Trophoblast cell (in vitro differentiated cells and primary cell): ENCODE measurements at regions not wholly inside any gene's neighbourhood (a gene's known extent, or its start where the extent isn't known, plus 50 kb on each side); places are given as distances from the start of the nearest gene placed in this dataset.
"Not testable (repeated sequence)": the region's sequence is repeated elsewhere in the genome, so short reads cannot be mapped to it uniquely, and the experiment has no call there.

Source experiments
- DNase-seq, 2 donors: peaks; one replicate each; pipeline ENCODE4 v3.0.0-alpha.2; 2016
- H2AFZ ChIP-seq: 2 replicates; pipeline ENCODE4 v1.6.1; 2013; ENCODE audit warnings: low read length, moderate library complexity, mild to moderate bottlenecking; ENCODE audit not compliant: insufficient read depth, poor library complexity
- H2AK5ac ChIP-seq: 2 replicates; pipeline ENCODE4 v1.6.1; 2013; ENCODE audit warnings: mild to moderate bottlenecking, low read length
- H2BK120ac ChIP-seq: 2 replicates; pipeline ENCODE4 v1.6.1; 2013; ENCODE audit warnings: low read length, mild to moderate bottlenecking, moderate library complexity; ENCODE audit not compliant: insufficient read depth, poor library complexity
- H2BK12ac ChIP-seq: 2 replicates; pipeline ENCODE4 v1.6.1; 2013; ENCODE audit warnings: mild to moderate bottlenecking, low read length, moderate library complexity
- H2BK5ac ChIP-seq: 2 replicates; pipeline ENCODE4 v1.6.1; 2013; ENCODE audit warnings: low read length, low read depth, moderate library complexity, mild to moderate bottlenecking; ENCODE audit not compliant: poor library complexity
- H3K14ac ChIP-seq: 2 replicates; pipeline ENCODE4 v1.6.1; 2013; ENCODE audit warnings: mild to moderate bottlenecking, low read length
- H3K18ac ChIP-seq: 2 replicates; pipeline ENCODE4 v1.6.1; 2013; ENCODE audit warnings: mild to moderate bottlenecking, low read length
- H3K23ac ChIP-seq: 2 replicates; pipeline ENCODE4 v1.6.1; 2013; ENCODE audit warnings: low read length
- H3K27ac ChIP-seq: 2 replicates; pipeline ENCODE4 v1.5.1; 2013; ENCODE audit warnings: low read depth, mild to moderate bottlenecking, inconsistent platforms, low read length, moderate library complexity
- H3K27me3 ChIP-seq: 2 replicates; pipeline ENCODE4 v1.6.1; 2013; ENCODE audit warnings: inconsistent platforms, mild to moderate bottlenecking, low read length, moderate library complexity; ENCODE audit not compliant: insufficient read depth
- H3K36me3 ChIP-seq, 2 experiments: 1 replicate in 1 of 2; 2 replicates in 1 of 2; pipeline ENCODE4 v1.6.1; 2013; ENCODE audit warnings: low read length in 2 of 2, mild to moderate bottlenecking in 2 of 2, moderate library complexity in 1 of 2; ENCODE audit not compliant: insufficient read depth in 2 of 2, control insufficient read depth in 1 of 2
- H3K4ac ChIP-seq: 2 replicates; pipeline ENCODE4 v1.6.1; 2013; ENCODE audit warnings: low read depth, mild to moderate bottlenecking, low read length, moderate library complexity
- H3K4me1 ChIP-seq, 2 experiments: 1 replicate in 1 of 2; 2 replicates in 1 of 2; pipeline ENCODE4 v1.6.1; 2013; ENCODE audit warnings: low read length in 2 of 2, mild to moderate bottlenecking in 2 of 2, moderate library complexity in 1 of 2; ENCODE audit not compliant: insufficient read depth in 2 of 2, control insufficient read depth in 1 of 2
- H3K4me2 ChIP-seq: 2 replicates; pipeline ENCODE4 v1.6.1; 2013; ENCODE audit warnings: inconsistent platforms, mild to moderate bottlenecking, low read length, moderate library complexity
- H3K4me3 ChIP-seq: 2 replicates; pipeline ENCODE4 v1.5.1; 2013; ENCODE audit warnings: mild to moderate bottlenecking, low read depth, low read length, inconsistent platforms
- H3K79me1 ChIP-seq: one replicate; pipeline ENCODE4 v1.6.1; 2013; ENCODE audit warnings: low read length
- H3K79me2 ChIP-seq: 2 replicates; pipeline ENCODE4 v1.6.1; 2013; ENCODE audit warnings: low read length, mild to moderate bottlenecking; ENCODE audit not compliant: control insufficient read depth, insufficient read depth, poor library complexity
- H3K9ac ChIP-seq: 2 replicates; pipeline ENCODE4 v1.6.1; 2013; ENCODE audit warnings: mild to moderate bottlenecking, low read length
- H3K9me3 ChIP-seq: 2 replicates; pipeline ENCODE4 v1.6.1; 2013; ENCODE audit warnings: low read depth, mild to moderate bottlenecking, control low read depth, inconsistent platforms, low read length; ENCODE audit not compliant: insufficient read depth
- H4K12ac ChIP-seq: 2 replicates; pipeline ENCODE4 v1.6.1; 2013; ENCODE audit warnings: low read depth, mild to moderate bottlenecking, low read length, moderate library complexity
- H4K8ac ChIP-seq: 2 replicates; pipeline ENCODE4 v1.6.1; 2013; ENCODE audit warnings: low read depth, mild to moderate bottlenecking, low read length, moderate library complexity
- H4K91ac ChIP-seq: one replicate; pipeline ENCODE4 v1.6.1; 2013; ENCODE audit warnings: low read depth, mild to moderate bottlenecking, low read length, moderate library complexity
- WGBS: extraction: QIAGEN DNeasy Blood & Tissue Kit; methylation state at CpG from one replicate; pipeline ENCODE4 v1.1.7; 2013; ENCODE audit warnings: missing lambda C conversion rate; ENCODE audit not compliant: insufficient read length, insufficient coverage; ENCODE audit errors: extremely low coverage; 5-methylcytosine and 5-hydroxymethylcytosine counted together

DNA sequence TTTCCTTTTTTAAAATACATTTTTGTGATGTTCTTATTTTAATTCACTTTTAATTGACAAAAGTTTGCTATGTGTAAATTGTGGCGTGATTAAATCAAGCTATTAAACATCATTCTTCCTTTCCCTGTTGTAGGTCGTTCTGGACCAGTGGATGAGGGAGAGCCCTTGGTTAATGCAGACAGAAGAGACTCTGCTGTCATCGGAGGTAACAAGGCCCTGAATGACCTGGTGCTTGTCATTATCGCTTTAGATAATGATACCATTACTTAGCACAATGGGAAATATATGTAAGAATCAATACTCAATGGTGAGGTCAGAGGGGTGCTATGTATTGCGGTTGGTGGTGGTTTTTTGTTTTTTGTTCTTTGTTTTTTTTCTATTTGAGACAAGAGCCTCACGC is 296.4 kb upstream of the SPATA31A3 start:
- H3K4me1 ChIP-seq, H3K27me3 ChIP-seq, H3K79me1 ChIP-seq, H4K12ac ChIP-seq, H3K4me2 ChIP-seq, H3K9ac ChIP-seq, H3K18ac ChIP-seq, H3K36me3 ChIP-seq, H2AK5ac ChIP-seq, H4K8ac ChIP-seq, H2AFZ ChIP-seq, H4K91ac ChIP-seq, H2BK12ac ChIP-seq, H3K79me2 ChIP-seq, H3K4ac ChIP-seq, H3K23ac ChIP-seq, H2BK5ac ChIP-seq, H3K27ac ChIP-seq, H3K9me3 ChIP-seq, H3K4me3 ChIP-seq, H2BK120ac ChIP-seq, H3K14ac ChIP-seq, DNase-seq: not testable (repeated sequence)
- no CpG with 5 or more reads among the region's 6 CpGs for WGBS

GRCh38 chr9:67288117-67288735 is 295.9 kb upstream of the SPATA31A3 start:
- H3K4me2 ChIP-seq, H2BK5ac ChIP-seq, H2AK5ac ChIP-seq, H3K14ac ChIP-seq, H3K4me1 ChIP-seq, H4K12ac ChIP-seq, H3K36me3 ChIP-seq, H3K9ac ChIP-seq, H3K9me3 ChIP-seq, H3K4ac ChIP-seq, H4K91ac ChIP-seq, H3K23ac ChIP-seq, H2AFZ ChIP-seq, H3K79me2 ChIP-seq, H3K79me1 ChIP-seq, H3K18ac ChIP-seq, H3K27ac ChIP-seq, H3K27me3 ChIP-seq, H3K4me3 ChIP-seq, DNase-seq, H4K8ac ChIP-seq, H2BK12ac ChIP-seq, H2BK120ac ChIP-seq: not testable (repeated sequence)
- no CpG with 5 or more reads among the region's 46 CpGs for WGBS

GRCh38 chr9:67284299-67284698 is 291.9 kb upstream of the SPATA31A3 start:
- no CpG with 5 or more reads among the region's 6 CpGs for WGBS
- not testable (repeated sequence) for H3K27me3 ChIP-seq, H3K27ac ChIP-seq, H4K91ac ChIP-seq, H3K4me2 ChIP-seq, H3K23ac ChIP-seq, H2BK12ac ChIP-seq, H3K4me1 ChIP-seq, H3K14ac ChIP-seq, H3K79me1 ChIP-seq, H2BK120ac ChIP-seq, H3K9me3 ChIP-seq, H2AFZ ChIP-seq, DNase-seq, H3K4ac ChIP-seq, H4K12ac ChIP-seq, H3K4me3 ChIP-seq, H2BK5ac ChIP-seq, H4K8ac ChIP-seq, H3K79me2 ChIP-seq, H3K36me3 ChIP-seq, H3K9ac ChIP-seq, H2AK5ac ChIP-seq, H3K18ac ChIP-seq

- not testable (repeated sequence) for H4K12ac ChIP-seq, H3K9me3 ChIP-seq, H2AFZ ChIP-seq, H3K4me1 ChIP-seq, H3K14ac ChIP-seq, H3K27ac ChIP-seq, H3K23ac ChIP-seq, H2BK5ac ChIP-seq, H3K27me3 ChIP-seq, H3K36me3 ChIP-seq, H3K4ac ChIP-seq, H2BK12ac ChIP-seq, H3K79me2 ChIP-seq, H3K79me1 ChIP-seq, H4K8ac ChIP-seq, H4K91ac ChIP-seq, H3K4me3 ChIP-seq, H2BK120ac ChIP-seq, H3K9ac ChIP-seq, H3K18ac ChIP-seq, H2AK5ac ChIP-seq, DNase-seq, H3K4me2 ChIP-seq
- WGBS: no CpG with 5 or more reads among the region's 4 CpGs
Observed at GRCh38 chr9:67281574-67281973, 289.2 kb upstream of the SPATA31A3 start.
